Testis (tissue), 2 donors: ENCODE measurements at regions not wholly inside any gene's neighbourhood (a gene's known extent, or its start where the extent isn't known, plus 50 kb on each side); places are given as distances from the start of the nearest gene placed in this dataset.

Source experiments
- CTCF ChIP-seq, 3 experiments: fragments of 450-650 bp in 2 of 3; fragments of 200-600 bp in 1 of 3; sonication (generic) in 1 of 3; IDR thresholded peaks; one replicate each; pipeline ENCODE4 v1.5.1; 2016 to 2019; ENCODE audit warnings: antibody characterized with exemption in 3 of 3, mild to moderate bottlenecking in 2 of 3, moderate library complexity in 1 of 3
- POLR2A ChIP-seq: fragments of 450-650 bp; IDR thresholded peaks from one replicate; pipeline ENCODE4 v1.6.1; 2017; ENCODE audit warnings: antibody characterized with exemption, mild to moderate bottlenecking, moderate library complexity

GRCh38 chr3:176855901-176856486 is 341.3 kb downstream of the TBL1XR1 start:
- no peak for TF ChIP-seq POLR2A
- TF ChIP-seq CTCF (IDR thresholded peaks at IDR 0.05) = no peak
